Neural progenitor cell (in vitro differentiated cells): ENCODE measurements at regions not wholly inside any gene's neighbourhood (a gene's known extent, or its start where the extent isn't known, plus 50 kb on each side); places are given as distances from the start of the nearest gene placed in this dataset.

ENCODE experiments used
- CTCF ChIP-seq: fragments of 200-600 bp; sonication (generic); IDR thresholded peaks from 2 replicates; pipeline ENCODE4 v1.5.1; 2017; ENCODE audit warnings: antibody characterized with exemption, mild to moderate bottlenecking
- EZH2 ChIP-seq: fragments of 200-600 bp; sonication (generic); IDR thresholded peaks from 2 replicates; pipeline ENCODE4 v1.6.1; 2017; ENCODE audit warnings: antibody characterized with exemption, mild to moderate bottlenecking, moderate library complexity

GRCh38 chr10:47225219-47225927 lies 74.6 kb upstream of the GDF10 start:
- TF ChIP-seq EZH2 (no peak), CTCF (no peak)
